H1 (cell line): ENCODE measurements at regions not wholly inside any gene's neighbourhood (a gene's known extent, or its start where the extent isn't known, plus 50 kb on each side); places are given as distances from the start of the nearest gene placed in this dataset.
"Not testable (repeated sequence)": the region's sequence is repeated elsewhere in the genome, so short reads cannot be mapped to it uniquely, and the experiment has no call there.

Experiments
- ASH2L ChIP-seq: fragments of 200-600, 300-600 bp; sonication (generic); IDR thresholded peaks from one replicate; pipeline ENCODE4 v1.7.1; 2017; ENCODE audit warnings: low read length
- BRCA1 ChIP-seq: IDR thresholded peaks from 2 replicates; pipeline ENCODE4 v1.6.1; 2012; ENCODE audit warnings: low read depth, low read length, improper control_type of control experiment
- CTCF ChIP-seq, 3 experiments: IDR thresholded peaks; 1 replicate in 2 of 3; 2 replicates in 1 of 3; pipeline versions ENCODE4 v1.5.1 to v1.6.1; 2011; ENCODE audit warnings: low read length in 3 of 3, mild to moderate bottlenecking in 3 of 3, inconsistent platforms in 2 of 3, low read depth in 1 of 3, moderate library complexity in 1 of 3; ENCODE audit not compliant: insufficient read depth in 1 of 3; ENCODE audit errors: control extremely low read depth in 1 of 3
- JUN ChIP-seq: IDR thresholded peaks from 2 replicates; pipeline ENCODE4 v1.6.1; 2011; ENCODE audit warnings: low read depth, mild to moderate bottlenecking, improper control_type of control experiment, low read length
- POLR2A ChIP-seq, 2 experiments: IDR thresholded peaks; 1 replicate in 1 of 2; 2 replicates in 1 of 2; pipeline ENCODE4 v1.6.1; 2011; ENCODE audit warnings: low read depth in 2 of 2, low read length in 2 of 2, mild to moderate bottlenecking in 2 of 2; ENCODE audit errors: control extremely low read depth in 1 of 2
- POLR2AphosphoS5 ChIP-seq: IDR thresholded peaks from 2 replicates; pipeline ENCODE4 v1.6.1; 2011; ENCODE audit warnings: low read depth, low read length
- RNF2 ChIP-seq: fragments of 200-900, 300-1000 bp; sonication (generic); IDR thresholded peaks from 2 replicates; pipeline ENCODE4 v1.7.1; 2016; ENCODE audit warnings: borderline replicate concordance, low read depth, mild to moderate bottlenecking, antibody characterized with exemption, low read length; ENCODE audit not compliant: poor library complexity, severe bottlenecking; ENCODE audit errors: missing control alignments
- SP2 ChIP-seq: IDR thresholded peaks from 2 replicates; pipeline ENCODE4 v1.6.1; 2012; ENCODE audit warnings: mild to moderate bottlenecking, low read length, inconsistent platforms

GRCh38 chr3:10695186-10695585 lies 120.8 kb upstream of the SLC6A11 start:
- TF ChIP-seq CTCF (IDR thresholded peaks at IDR 0.05; ENCODE audit: control extremely low read depth in 1 of 3, insufficient read depth in 1 of 3, low read depth in 1 of 3, low read length in 3 of 3); BRCA1; POLR2AphosphoS5; JUN; SP2; POLR2A (IDR thresholded peaks at IDR 0.05; ENCODE audit: control extremely low read depth in 1 of 2, low read depth in 2 of 2, low read length in 2 of 2); RNF2; ASH2L: not testable (repeated sequence)
